ENCODE measurements at regions not wholly inside any gene's neighbourhood (a gene's known extent, or its start where the extent isn't known, plus 50 kb on each side); places are given as distances from the start of the nearest gene placed in this dataset.
"Not testable (repeated sequence)": the region's sequence is repeated elsewhere in the genome, so short reads cannot be mapped to it uniquely, and the experiment has no call there.

GRCh38 chr17:43315858-43316521, 82.2 kb upstream of the RNU2-1 start:
- no peak for DNase-seq (ENCODE audit: low spot score)

GRCh38 chr17:43315369-43315768, 81.6 kb upstream of the RNU2-1 start:
- no peak for DNase-seq (ENCODE audit: low spot score)

GRCh38 chr17:43314611-43315011, 80.8 kb upstream of the RNU2-1 start:
- no peak for DNase-seq (ENCODE audit: low spot score)

- no peak for DNase-seq (ENCODE audit: low spot score)
Observed at GRCh38 chr17:43312011-43312410, 78.2 kb upstream of the RNU2-1 start.

- DNase-seq (ENCODE audit: low spot score) = no peak
Observed at GRCh38 chr17:43309505-43310332, 75.9 kb upstream of the RNU2-1 start.

- no peak for DNase-seq (ENCODE audit: low spot score)
Observed at GRCh38 chr17:43308999-43309398, 75.2 kb upstream of the RNU2-1 start.

GRCh38 chr17:43304792-43305191, 71.0 kb upstream of the RNU2-1 start:
- DNase-seq (ENCODE audit: low spot score) = not testable (repeated sequence)

- DNase-seq (ENCODE audit: low spot score) = not testable (repeated sequence)
Observed at GRCh38 chr17:43303049-43303448, 69.3 kb upstream of the RNU2-1 start.

- DNase-seq (ENCODE audit: low spot score) = not testable (repeated sequence)
Observed at GRCh38 chr17:43299300-43300076, 65.7 kb upstream of the RNU2-1 start.

GRCh38 chr17:43289670-43290069, 55.9 kb upstream of the RNU2-1 start:
- DNase-seq (ENCODE audit: low spot score) = not testable (repeated sequence)

GRCh38 chr17:43283606-43284005, 49.8 kb upstream of the RNU2-1 start:
- DNase-seq (ENCODE audit: low spot score) = not testable (repeated sequence)

All from H4 (cell line).